Mesothelial cell of epicardium (in vitro differentiated cells): ENCODE measurements at regions not wholly inside any gene's neighbourhood (a gene's known extent, or its start where the extent isn't known, plus 50 kb on each side); places are given as distances from the start of the nearest gene placed in this dataset.

Experiments
- DNase-seq, 2 experiments: peaks; one replicate each; pipeline ENCODE4 v3.0.0; 2021; ENCODE audit warnings: low spot score in 2 of 2; ENCODE audit not compliant: unreplicated experiment in 2 of 2
- H3K27ac Mint-ChIP-seq: 2 replicates; pipeline ENCODE4 v1.8.0; 2021; ENCODE audit warnings: mixed read lengths
- H3K27me3 Mint-ChIP-seq: 2 replicates; pipeline ENCODE4 v1.8.0; 2021; ENCODE audit warnings: low read depth, mixed read lengths
- H3K36me3 Mint-ChIP-seq: 2 replicates; pipeline ENCODE4 v1.8.0; 2021; ENCODE audit warnings: mixed read lengths
- H3K4me1 Mint-ChIP-seq: 2 replicates; pipeline ENCODE4 v1.8.0; 2021; ENCODE audit warnings: mixed read lengths
- H3K4me3 Mint-ChIP-seq: 2 replicates; pipeline ENCODE4 v1.8.0; 2021; ENCODE audit warnings: mild to moderate bottlenecking, moderate library complexity, mixed read lengths
- H3K9me3 Mint-ChIP-seq: 2 replicates; pipeline ENCODE4 v1.8.0; 2021; ENCODE audit warnings: mixed read lengths
- CTCF ChIP-seq: fragments of 200-600 bp; sonication (generic); IDR thresholded peaks from one replicate; pipeline ENCODE4 v1.5.0; 2021; ENCODE audit warnings: antibody characterized with exemption; ENCODE audit not compliant: unreplicated experiment

- H3K27ac Mint-ChIP-seq, result no peak overlapping the region
- no peaks in the 10 kb centered on the region for H3K4me1 Mint-ChIP-seq
- peaks cover 29% of the 10 kb centered on the region for H3K27me3 Mint-ChIP-seq
- no peak for DNase-seq
- no peaks in the 10 kb centered on the region for H3K36me3 Mint-ChIP-seq
- no peak for TF ChIP-seq CTCF
- H3K4me3 Mint-ChIP-seq, result no peak overlapping the region
- H3K9me3 Mint-ChIP-seq, result no peaks in the 10 kb centered on the region
These were observed 85.5 kb downstream of the FZD10 start for GRCh38 chr12:130247634-130248237.

- no peak overlapping the region for H3K27ac Mint-ChIP-seq
These were observed 87.1 kb downstream of the FZD10 start for GRCh38 chr12:130249376-130249775.

GRCh38 chr12:130251236-130251780, 86.4 kb upstream of the PIWIL1 start:
- no peak for TF ChIP-seq CTCF
- H3K9me3 Mint-ChIP-seq, result no peaks in the 10 kb centered on the region
- H3K4me3 Mint-ChIP-seq, result no peak overlapping the region
- H3K27ac Mint-ChIP-seq, result no peak overlapping the region
- H3K4me1 Mint-ChIP-seq, result no peaks in the 10 kb centered on the region
- H3K27me3 Mint-ChIP-seq, result peaks cover 17% of the 10 kb centered on the region
- DNase-seq, result no peak
- no peaks in the 10 kb centered on the region for H3K36me3 Mint-ChIP-seq

More at GRCh38 chr12:130249376-130249775, 87.1 kb downstream of the FZD10 start:
- Mint-ChIP-seq H3K4me3 (no peak overlapping the region), H3K9me3 (no peaks in the 10 kb centered on the region), H3K36me3 (no peaks in the 10 kb centered on the region), H3K27me3 (peaks cover 30% of the 10 kb centered on the region), H3K4me1 (no peaks in the 10 kb centered on the region)
- no peak for DNase-seq
- no peak for TF ChIP-seq CTCF

GRCh38 chr12:130253866-130254265, 83.8 kb upstream of the PIWIL1 start:
- Mint-ChIP-seq H3K27me3 (peaks cover 16% of the 10 kb centered on the region), H3K4me3 (no peak overlapping the region), H3K27ac (no peak overlapping the region), H3K9me3 (no peaks in the 10 kb centered on the region), H3K36me3 (no peaks in the 10 kb centered on the region), H3K4me1 (no peaks in the 10 kb centered on the region)
- no peak for TF ChIP-seq CTCF
- DNase-seq, result no peak

- no peak overlapping the region for H3K27ac Mint-ChIP-seq
- H3K4me1 Mint-ChIP-seq, result no peaks in the 10 kb centered on the region
- DNase-seq, result no peak
- no peak overlapping the region for H3K4me3 Mint-ChIP-seq
- no peak for TF ChIP-seq CTCF
- peaks cover 24% of the 10 kb centered on the region for H3K27me3 Mint-ChIP-seq
- H3K9me3 Mint-ChIP-seq, result no peaks in the 10 kb centered on the region
- H3K36me3 Mint-ChIP-seq, result no peaks in the 10 kb centered on the region
These were observed 83.0 kb upstream of the PIWIL1 start for GRCh38 chr12:130254461-130255276.
